ENCODE measurements at regions not wholly inside any gene's neighbourhood (a gene's known extent, or its start where the extent isn't known, plus 50 kb on each side); places are given as distances from the start of the nearest gene placed in this dataset.

DNA sequence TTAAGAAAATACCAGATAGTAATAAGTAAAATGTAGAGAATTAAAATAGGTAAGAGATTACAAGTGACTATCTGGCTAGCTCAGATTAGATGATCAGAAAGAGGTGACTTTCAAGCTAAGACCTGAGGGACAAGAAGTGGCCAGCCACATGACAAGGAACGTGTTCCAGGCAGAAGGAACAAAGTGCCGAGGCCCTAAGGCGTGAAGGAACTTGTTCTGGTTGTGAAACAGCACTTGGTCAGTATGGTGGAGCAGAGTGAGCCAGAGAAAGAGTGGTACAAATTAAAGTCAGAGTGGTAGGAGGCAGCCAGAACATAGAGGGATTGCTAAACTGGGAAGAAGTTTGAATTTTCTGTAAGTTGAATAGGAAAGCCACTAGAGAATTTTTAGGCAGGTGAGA lies 73.6 kb downstream of the ADRB2 start:
- DNase-seq (no peak), ATAC-seq (ENCODE audit: low read depth) (no peak)
- 100% methylated on average over 2 of the region's 3 CpGs; no CpG with 5 or more reads in 1 of the 2 experiments for WGBS, 2 experiments (ENCODE audit: extremely low coverage in 2 of 2, insufficient read length in 1 of 2)
- Histone ChIP-seq H3K79me1 (ENCODE audit: low read depth in 1 of 2, low read length in 2 of 2) (no peaks in the 10 kb centered on the region), H4K91ac (ENCODE audit: insufficient read depth, low read depth, low read length) (no peak overlapping the region), H4K20me1 (ENCODE audit: insufficient read depth, low read length) (no peaks in the 10 kb centered on the region), H3K18ac (ENCODE audit: low read depth, low read length) (no peak overlapping the region), H3K4ac (ENCODE audit: low read depth, low read length) (no peak overlapping the region), H2AK9ac (replicated peaks; ENCODE audit: low read depth, low read length, poor library complexity) (no peak overlapping the region), H4K5ac (ENCODE audit: low read depth, low read length) (no peak overlapping the region), H3K56ac (ENCODE audit: extremely low read depth, insufficient read depth, low read length) (no peak overlapping the region), H2AFZ (replicated peaks; ENCODE audit: low read length, poor library complexity) (no peak overlapping the region), H2BK15ac (ENCODE audit: low read depth, low read length) (no peak overlapping the region), H3K36me3 (ENCODE audit: control insufficient read depth, insufficient read depth, low read length) (no peaks in the 10 kb centered on the region), H2BK120ac (ENCODE audit: low read depth, low read length) (no peak overlapping the region), H2AK5ac (ENCODE audit: low read depth, low read length) (no peak overlapping the region), H3K27me3 (ENCODE audit: control insufficient read depth, insufficient read depth, low read length) (no peaks in the 10 kb centered on the region), H3K9me3 (ENCODE audit: control insufficient read depth, insufficient read depth, low read length) (no peaks in the 10 kb centered on the region), H3K9me1 (ENCODE audit: insufficient read depth, low read length) (no peaks in the 10 kb centered on the region), H3K4me3 (ENCODE audit: insufficient read depth, low read depth, low read length) (no peak overlapping the region), H2BK20ac (ENCODE audit: low read depth, low read length) (no peak overlapping the region), H3K14ac (replicated peaks; ENCODE audit: low read depth, low read length) (no peak overlapping the region), H3K27ac (ENCODE audit: insufficient read depth, low read length) (no peak overlapping the region), H3K4me2 (ENCODE audit: low read depth, low read length) (no peak overlapping the region), H3K4me1 (ENCODE audit: control insufficient read depth, insufficient read depth, low read length) (no peaks in the 10 kb centered on the region), H2BK5ac (ENCODE audit: low read depth, low read length, poor library complexity, severe bottlenecking) (no peak overlapping the region), H4K8ac (ENCODE audit: low read depth in 2 of 2, low read length in 2 of 2) (no peak overlapping the region), H3K23ac (ENCODE audit: low read depth, low read length) (no peak overlapping the region), H3K9ac (ENCODE audit: low read depth, low read length) (no peak overlapping the region)
- POLR2A ChIA-PET (ENCODE audit: unreplicated experiment), result no interaction called here
- CTCF ChIA-PET, result no interaction called here
- intact Hi-C loops (cut with micrococcal nuclease), result no loop called here
- in situ Hi-C loops (cut with MboI; ENCODE audit: low sequenced_read_pairs), result no loop called here
- no TSS peak for BruUV-seq (replicated peaks)
- dilution Hi-C loops (cut with HindIII; ENCODE audit: low sequenced_read_pairs, unreplicated experiment), result no loop called here
- TF ChIP-seq RFX5 (IDR thresholded peaks at IDR 0.05; ENCODE audit: low read depth, low read length) (no peak), MAZ (IDR thresholded peaks at IDR 0.05; ENCODE audit: borderline replicate concordance, low read depth, low read length) (no peak), BHLHE40 (IDR thresholded peaks at IDR 0.05; ENCODE audit: low read depth, low read length) (no peak), CEBPB (IDR thresholded peaks at IDR 0.05; ENCODE audit: low read depth, low read length) (no peak), MXI1 (IDR thresholded peaks at IDR 0.05; ENCODE audit: borderline replicate concordance, low read depth, low read length) (no peak), RCOR1 (IDR thresholded peaks at IDR 0.05; ENCODE audit: insufficient replicate concordance, low read length) (no peak), MAFK (IDR thresholded peaks at IDR 0.05; ENCODE audit: low read depth, low read length) (no peak), RAD21 (IDR thresholded peaks at IDR 0.05; ENCODE audit: low read length) (no peak), CHD1 (IDR thresholded peaks at IDR 0.05; ENCODE audit: low read depth, low read length) (no peak), SMC3 (IDR thresholded peaks at IDR 0.05; ENCODE audit: low read depth, low read length) (no peak), POLR2A (IDR thresholded peaks at IDR 0.05; ENCODE audit: low read depth, low read length) (no peak), CTCF (conservative IDR thresholded peaks at IDR 0.05; ENCODE audit: low read depth, low read length) (no peak), NFE2L2 (IDR thresholded peaks at IDR 0.05; ENCODE audit: low read depth, low read length) (no peak), FOS (IDR thresholded peaks at IDR 0.05; ENCODE audit: low read depth, low read length) (no peak)
- TF ChIP-seq, protein P1, sequence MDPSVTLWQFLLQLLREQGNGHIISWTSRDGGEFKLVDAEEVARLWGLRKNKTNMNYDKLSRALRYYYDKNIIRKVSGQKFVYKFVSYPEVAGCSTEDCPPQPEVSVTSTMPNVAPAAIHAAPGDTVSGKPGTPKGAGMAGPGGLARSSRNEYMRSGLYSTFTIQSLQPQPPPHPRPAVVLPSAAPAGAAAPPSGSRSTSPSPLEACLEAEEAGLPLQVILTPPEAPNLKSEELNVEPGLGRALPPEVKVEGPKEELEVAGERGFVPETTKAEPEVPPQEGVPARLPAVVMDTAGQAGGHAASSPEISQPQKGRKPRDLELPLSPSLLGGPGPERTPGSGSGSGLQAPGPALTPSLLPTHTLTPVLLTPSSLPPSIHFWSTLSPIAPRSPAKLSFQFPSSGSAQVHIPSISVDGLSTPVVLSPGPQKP (IDR thresholded peaks at IDR 0.05; ENCODE audit: borderline replicate concordance, low read depth, low read length), result no peak
- TF ChIP-seq, protein P2, sequence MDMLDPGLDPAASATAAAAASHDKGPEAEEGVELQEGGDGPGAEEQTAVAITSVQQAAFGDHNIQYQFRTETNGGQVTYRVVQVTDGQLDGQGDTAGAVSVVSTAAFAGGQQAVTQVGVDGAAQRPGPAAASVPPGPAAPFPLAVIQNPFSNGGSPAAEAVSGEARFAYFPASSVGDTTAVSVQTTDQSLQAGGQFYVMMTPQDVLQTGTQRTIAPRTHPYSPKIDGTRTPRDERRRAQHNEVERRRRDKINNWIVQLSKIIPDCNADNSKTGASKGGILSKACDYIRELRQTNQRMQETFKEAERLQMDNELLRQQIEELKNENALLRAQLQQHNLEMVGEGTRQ (IDR thresholded peaks at IDR 0.05; ENCODE audit: low read depth, low read length), result no peak

Measured in IMR-90 (cell line).